IMR-90 (cell line): ENCODE measurements at regions not wholly inside any gene's neighbourhood (a gene's known extent, or its start where the extent isn't known, plus 50 kb on each side); places are given as distances from the start of the nearest gene placed in this dataset.

ENCODE experiments used
- ATAC-seq: fragments of 200-7000 bp; cut with Tn5 transposase; 2 replicates; pipeline ENCODE4 v1.9.1; 2020; ENCODE audit warnings: low read depth, mild to moderate bottlenecking, moderate library complexity
- BruUV-seq: library from RNA; stranded (reverse); fragments of 400-500 nt; replicated peaks from 2 replicates; lab custom pipeline; 2021; lab: Mats Ljungman, UMichigan
- CTCF ChIA-PET: fragments of 300-600 bp; formaldehyde crosslinking; extraction: SDS; loops from one replicate; lab custom pipeline; 2021; ENCODE audit warnings: antibody characterized with exemption; lab: Yijun Ruan, JAX
- POLR2A ChIA-PET: fragments of 300-600 bp; sonication (Branson Sonifier 250); formaldehyde crosslinking; loops from one replicate; lab custom pipeline; 2022; ENCODE audit warnings: antibody characterized with exemption; ENCODE audit not compliant: unreplicated experiment; lab: Charles Lee
- DNase-seq: peaks from one replicate; pipeline ENCODE4 v3.0.0; 2013
- H2AFZ ChIP-seq: replicated peaks from 2 replicates; pipeline ENCODE3; 2013; ENCODE audit warnings: low read length, mild to moderate bottlenecking; ENCODE audit not compliant: poor library complexity
- H2AK5ac ChIP-seq: 2 replicates; pipeline ENCODE4 v1.6.1; 2013; ENCODE audit warnings: low read depth, low read length, inconsistent platforms
- H2AK9ac ChIP-seq: replicated peaks from 2 replicates; pipeline ENCODE3; 2013; ENCODE audit warnings: mild to moderate bottlenecking, low read depth, low read length, moderate library complexity; ENCODE audit not compliant: poor library complexity
- H2BK120ac ChIP-seq: 2 replicates; pipeline ENCODE4 v1.6.1; 2013; ENCODE audit warnings: low read depth, low read length, inconsistent platforms
- H2BK15ac ChIP-seq: 3 replicates; pipeline ENCODE4 v1.6.1; 2013; ENCODE audit warnings: low read depth, low read length, inconsistent platforms
- H2BK20ac ChIP-seq: 2 replicates; pipeline ENCODE4 v1.6.1; 2013; ENCODE audit warnings: low read depth, mild to moderate bottlenecking, inconsistent platforms, low read length, moderate library complexity
- H2BK5ac ChIP-seq: 2 replicates; pipeline ENCODE4 v1.6.1; 2013; ENCODE audit warnings: mild to moderate bottlenecking, low read depth, low read length, inconsistent platforms; ENCODE audit not compliant: poor library complexity, severe bottlenecking
- H3K14ac ChIP-seq: replicated peaks from 2 replicates; pipeline ENCODE4 v1.6.1; 2013; ENCODE audit warnings: low read depth, low read length, inconsistent platforms
- H3K18ac ChIP-seq: 2 replicates; pipeline ENCODE4 v1.6.1; 2013; ENCODE audit warnings: low read depth, low read length, control low read depth
- H3K23ac ChIP-seq: 2 replicates; pipeline ENCODE4 v1.6.1; 2013; ENCODE audit warnings: low read depth, low read length, inconsistent platforms
- H3K27ac ChIP-seq: 2 replicates; pipeline ENCODE4 v1.5.1; 2013; ENCODE audit warnings: mild to moderate bottlenecking, control low read depth, low read length; ENCODE audit not compliant: insufficient read depth
- H3K27me3 ChIP-seq: 2 replicates; pipeline ENCODE4 v1.6.1; 2013; ENCODE audit warnings: low read length; ENCODE audit not compliant: control insufficient read depth, insufficient read depth
- H3K36me3 ChIP-seq: 2 replicates; pipeline ENCODE4 v1.6.1; 2013; ENCODE audit warnings: low read length, mixed read lengths; ENCODE audit not compliant: control insufficient read depth, insufficient read depth
- H3K4ac ChIP-seq: 2 replicates; pipeline ENCODE4 v1.6.1; 2013; ENCODE audit warnings: low read depth, low read length, inconsistent platforms
- H3K4me1 ChIP-seq: 2 replicates; pipeline ENCODE4 v1.6.1; 2013; ENCODE audit warnings: low read length, mixed read lengths; ENCODE audit not compliant: control insufficient read depth, insufficient read depth
- H3K4me2 ChIP-seq: 2 replicates; pipeline ENCODE4 v1.6.1; 2013; ENCODE audit warnings: low read depth, mild to moderate bottlenecking, control low read depth, low read length, moderate library complexity
- H3K4me3 ChIP-seq: 2 replicates; pipeline ENCODE4 v1.5.1; 2013; ENCODE audit warnings: low read depth, mild to moderate bottlenecking, control low read depth, low read length, moderate library complexity; ENCODE audit not compliant: insufficient read depth
- H3K56ac ChIP-seq: 2 replicates; pipeline ENCODE4 v1.6.1; 2013; ENCODE audit warnings: low read length, inconsistent platforms; ENCODE audit not compliant: insufficient read depth; ENCODE audit errors: extremely low read depth
- H3K79me1 ChIP-seq, 2 experiments: 2 replicates each; pipeline ENCODE4 v1.6.1; 2013; ENCODE audit warnings: low read length in 2 of 2, inconsistent platforms in 1 of 2, low read depth in 1 of 2
- H3K9ac ChIP-seq: 2 replicates; pipeline ENCODE4 v1.6.1; 2013; ENCODE audit warnings: low read depth, low read length, control low read depth
- H3K9me1 ChIP-seq: 2 replicates; pipeline ENCODE4 v1.6.1; 2013; ENCODE audit warnings: low read length, inconsistent platforms; ENCODE audit not compliant: insufficient read depth
- H3K9me3 ChIP-seq: 2 replicates; pipeline ENCODE4 v1.6.1; 2013; ENCODE audit warnings: low read length; ENCODE audit not compliant: control insufficient read depth, insufficient read depth
- H4K20me1 ChIP-seq: 2 replicates; pipeline ENCODE4 v1.6.1; 2013; ENCODE audit warnings: low read length, inconsistent platforms; ENCODE audit not compliant: insufficient read depth
- H4K5ac ChIP-seq: 2 replicates; pipeline ENCODE4 v1.6.1; 2013; ENCODE audit warnings: mild to moderate bottlenecking, low read depth, low read length, control low read depth
- H4K8ac ChIP-seq, 2 experiments: 2 replicates each; pipeline ENCODE4 v1.6.1; 2013; ENCODE audit warnings: low read depth in 2 of 2, low read length in 2 of 2, control low read depth in 1 of 2, inconsistent platforms in 1 of 2
- H4K91ac ChIP-seq: 2 replicates; pipeline ENCODE4 v1.6.1; 2013; ENCODE audit warnings: low read depth, low read length, inconsistent platforms; ENCODE audit not compliant: insufficient read depth
- BHLHE40 ChIP-seq: fragments of 150-350 bp; IDR thresholded peaks from 2 replicates; pipeline ENCODE4 v1.6.1; 2016; ENCODE audit warnings: mild to moderate bottlenecking, low read depth, low read length
- FOS ChIP-seq: fragments of 150-350 bp; IDR thresholded peaks from 2 replicates; pipeline ENCODE4 v1.6.1; 2016; ENCODE audit warnings: low read depth, low read length
- MAFK ChIP-seq: IDR thresholded peaks from 2 replicates; pipeline ENCODE4 v1.6.1; 2012; ENCODE audit warnings: low read depth, low read length, improper control_type of control experiment
- MXI1 ChIP-seq: IDR thresholded peaks from 2 replicates; pipeline ENCODE4 v1.6.1; 2012; ENCODE audit warnings: low read depth, mild to moderate bottlenecking, low read length, moderate library complexity, borderline replicate concordance
- whole genome bisulfite sequencing, 2 experiments: methylation state at CpG; one replicate each; pipeline versions ENCODE4 v1.1.5 to v1.1.7; 2013; ENCODE audit warnings: missing lambda C conversion rate in 2 of 2; ENCODE audit not compliant: insufficient read length in 1 of 2; ENCODE audit errors: extremely low coverage in 2 of 2; 5-methylcytosine and 5-hydroxymethylcytosine counted together
- dilution Hi-C: fragments of 300-500 bp; cut with HindIII; formaldehyde crosslinking; loops from one replicate; pipeline ENCODE4 v1.14.3; 2018; ENCODE audit warnings: low sequenced_read_pairs; ENCODE audit not compliant: unreplicated experiment
- in situ Hi-C: fragments of 300-500 bp; cut with MboI; formaldehyde crosslinking; loops from 3 replicates; pipeline ENCODE4 v1.14.3; 2019; ENCODE audit warnings: low sequenced_read_pairs, inconsistent platforms, mixed read lengths
- intact Hi-C: fragments of 100-400 bp; cut with micrococcal nuclease; formaldehyde crosslinking; loops from 2 replicates; pipeline ENCODE4 v1.10.0; 2022
- TF ChIP-seq, protein P1 (sequence below): conservative IDR thresholded peaks from 2 replicates; pipeline ENCODE4 v1.5.1; 2012; ENCODE audit warnings: mild to moderate bottlenecking, low read depth, low read length, improper control_type of control experiment
- TF ChIP-seq, protein P2 (sequence below): fragments of 150-350 bp; IDR thresholded peaks from 2 replicates; pipeline ENCODE4 v1.6.1; 2017; ENCODE audit warnings: mild to moderate bottlenecking, antibody characterized with exemption, low read length, low read depth

GRCh38 chr4:25535701-25536473 lies 119.8 kb upstream of the SLC34A2 start:
- dilution Hi-C loops = no loop called here
- no peaks in the 10 kb centered on the region for H3K9me1 ChIP-seq
- no TSS peak for BruUV-seq
- H4K8ac ChIP-seq = no peak overlapping the region
- no peaks in the 10 kb centered on the region for H4K20me1 ChIP-seq
- no peaks in the 10 kb centered on the region for H3K4me1 ChIP-seq
- ATAC-seq = no peak
- DNase-seq = no peak
- 29% methylated on average over 1 of the region's 10 CpGs; no CpG with 5 or more reads in 1 of the 2 experiments for WGBS, 2 experiments
- H2AFZ ChIP-seq = no peak overlapping the region
- intact Hi-C loops = no loop called here
- H3K23ac ChIP-seq = no peak overlapping the region
- ChIA-PET POLR2A (no interaction called here), CTCF (interaction anchor here (0.7 kb wide), 2 partner anchors 106 to 301 kb away, joined by 3 to 4 read pairs; no protein-coding TSS in a partner anchor)
- H4K91ac ChIP-seq = no peak overlapping the region
- H3K14ac ChIP-seq = no peak overlapping the region
- H2AK5ac ChIP-seq = no peak overlapping the region
- no peaks in the 10 kb centered on the region for H3K27me3 ChIP-seq
- in situ Hi-C loops = no loop called here
- no peaks in the 10 kb centered on the region for H3K9me3 ChIP-seq
- TF ChIP-seq FOS (no peak), MAFK (no peak), BHLHE40 (no peak), MXI1 (no peak)
- TF ChIP-seq, protein P1, sequence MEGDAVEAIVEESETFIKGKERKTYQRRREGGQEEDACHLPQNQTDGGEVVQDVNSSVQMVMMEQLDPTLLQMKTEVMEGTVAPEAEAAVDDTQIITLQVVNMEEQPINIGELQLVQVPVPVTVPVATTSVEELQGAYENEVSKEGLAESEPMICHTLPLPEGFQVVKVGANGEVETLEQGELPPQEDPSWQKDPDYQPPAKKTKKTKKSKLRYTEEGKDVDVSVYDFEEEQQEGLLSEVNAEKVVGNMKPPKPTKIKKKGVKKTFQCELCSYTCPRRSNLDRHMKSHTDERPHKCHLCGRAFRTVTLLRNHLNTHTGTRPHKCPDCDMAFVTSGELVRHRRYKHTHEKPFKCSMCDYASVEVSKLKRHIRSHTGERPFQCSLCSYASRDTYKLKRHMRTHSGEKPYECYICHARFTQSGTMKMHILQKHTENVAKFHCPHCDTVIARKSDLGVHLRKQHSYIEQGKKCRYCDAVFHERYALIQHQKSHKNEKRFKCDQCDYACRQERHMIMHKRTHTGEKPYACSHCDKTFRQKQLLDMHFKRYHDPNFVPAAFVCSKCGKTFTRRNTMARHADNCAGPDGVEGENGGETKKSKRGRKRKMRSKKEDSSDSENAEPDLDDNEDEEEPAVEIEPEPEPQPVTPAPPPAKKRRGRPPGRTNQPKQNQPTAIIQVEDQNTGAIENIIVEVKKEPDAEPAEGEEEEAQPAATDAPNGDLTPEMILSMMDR = no peak
- TF ChIP-seq, protein P2, sequence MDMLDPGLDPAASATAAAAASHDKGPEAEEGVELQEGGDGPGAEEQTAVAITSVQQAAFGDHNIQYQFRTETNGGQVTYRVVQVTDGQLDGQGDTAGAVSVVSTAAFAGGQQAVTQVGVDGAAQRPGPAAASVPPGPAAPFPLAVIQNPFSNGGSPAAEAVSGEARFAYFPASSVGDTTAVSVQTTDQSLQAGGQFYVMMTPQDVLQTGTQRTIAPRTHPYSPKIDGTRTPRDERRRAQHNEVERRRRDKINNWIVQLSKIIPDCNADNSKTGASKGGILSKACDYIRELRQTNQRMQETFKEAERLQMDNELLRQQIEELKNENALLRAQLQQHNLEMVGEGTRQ = no peak
- H2BK5ac ChIP-seq = no peak overlapping the region
- H3K4ac ChIP-seq = no peak overlapping the region
- no peak overlapping the region for H2AK9ac ChIP-seq
- H3K36me3 ChIP-seq = no peaks in the 10 kb centered on the region
- no peaks in the 10 kb centered on the region for H3K79me1 ChIP-seq
- H3K9ac ChIP-seq = no peak overlapping the region
- H2BK20ac ChIP-seq = no peak overlapping the region
- H4K5ac ChIP-seq = no peak overlapping the region
- H2BK15ac ChIP-seq = no peak overlapping the region
- no peak overlapping the region for H3K18ac ChIP-seq
- no peak overlapping the region for H2BK120ac ChIP-seq
- no peak overlapping the region for H3K4me3 ChIP-seq
- no peak overlapping the region for H3K27ac ChIP-seq
- no peak overlapping the region for H3K56ac ChIP-seq
- H3K4me2 ChIP-seq = no peak overlapping the region
